Activated naive CD4-positive, alpha-beta T cell treated with Interleukin-2 at 50 U/mL for 16 hours (primary cell): ENCODE measurements at regions not wholly inside any gene's neighbourhood (a gene's known extent, or its start where the extent isn't known, plus 50 kb on each side); places are given as distances from the start of the nearest gene placed in this dataset.
"Not testable (repeated sequence)": the region's sequence is repeated elsewhere in the genome, so short reads cannot be mapped to it uniquely, and the experiment has no call there.

Source experiments
- DNase-seq: peaks from one replicate; pipeline ENCODE4 v3.0.0-alpha.2; 2020

DNA sequence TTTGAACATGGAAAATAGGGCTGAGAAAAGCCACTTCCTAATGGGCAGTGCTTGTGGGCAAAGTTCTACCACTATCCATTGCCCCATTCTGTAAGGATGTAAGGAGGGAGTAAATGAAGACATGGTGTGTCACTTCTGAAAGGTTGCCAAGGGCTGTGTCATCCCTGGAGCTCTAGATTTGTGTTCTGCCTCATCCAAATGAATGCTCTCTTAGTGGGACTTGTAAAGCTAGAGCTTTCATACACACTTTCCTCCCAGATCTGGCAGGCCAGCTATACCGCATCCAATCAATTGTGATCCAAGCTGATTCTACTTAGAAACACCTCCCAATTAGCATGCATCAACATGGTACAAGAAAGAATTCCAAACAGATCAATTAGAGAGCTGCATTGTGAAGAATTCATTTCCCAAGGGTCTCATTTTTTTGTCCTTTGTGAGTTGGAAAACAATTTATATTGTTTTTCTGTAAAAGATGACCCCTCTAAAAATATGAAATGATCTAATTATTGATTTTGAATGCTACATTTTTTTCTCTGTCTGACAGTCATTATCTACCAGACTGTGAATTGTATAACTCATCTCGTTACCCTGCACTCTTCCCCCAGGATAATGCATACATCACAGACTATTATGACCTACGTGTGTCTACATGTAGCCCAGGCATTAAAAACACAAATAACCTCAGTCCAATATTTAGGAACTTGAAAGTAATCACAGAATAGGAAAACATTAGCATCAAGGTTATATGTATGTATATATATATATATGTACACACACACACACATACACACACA lies 117.1 kb upstream of the DUSP10 start:
- DNase-seq, result no peak

DNA sequence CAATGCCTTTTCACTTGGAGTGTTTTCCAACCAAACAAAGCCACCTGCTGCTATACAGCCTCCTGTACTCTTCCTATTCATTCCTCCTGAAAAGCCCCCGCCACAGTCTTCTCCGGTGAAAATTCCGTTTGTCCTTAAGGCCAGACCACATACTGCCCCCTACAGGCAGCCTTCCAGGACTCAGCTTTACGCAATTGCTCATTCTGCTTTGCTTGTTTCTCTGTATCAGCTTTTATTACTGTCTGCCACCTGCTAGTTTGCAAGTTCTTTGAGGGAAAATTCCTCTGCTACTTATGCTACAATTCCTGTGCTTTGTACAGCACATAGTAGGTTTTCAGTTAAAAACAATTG lies 115.2 kb upstream of the DUSP10 start:
- DNase-seq, result not testable (repeated sequence)

GRCh38 chr1:221856228-221857093 lies 114.6 kb upstream of the DUSP10 start:
- no peak for DNase-seq

GRCh38 chr1:221855156-221855555 lies 113.3 kb upstream of the DUSP10 start:
- DNase-seq, result no peak

DNA sequence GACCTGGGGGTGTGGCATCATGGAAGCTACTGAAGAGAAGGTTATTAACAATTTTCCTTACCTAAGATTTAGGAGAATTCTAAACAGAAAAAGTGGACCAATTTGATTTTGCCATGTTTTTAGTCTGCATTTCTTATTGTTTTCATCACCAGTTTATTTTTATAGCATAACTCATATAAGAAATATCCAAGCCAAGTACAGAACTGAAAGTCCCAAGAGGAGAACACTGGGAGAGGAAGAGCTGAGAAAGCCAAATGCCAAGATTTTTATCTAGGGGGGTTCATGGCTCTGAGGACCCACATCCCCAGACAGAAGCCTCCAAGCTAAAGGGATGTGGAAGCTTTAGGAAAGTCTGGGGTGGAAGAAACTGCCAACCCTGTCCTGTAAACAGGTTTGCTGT lies 109.4 kb upstream of the DUSP10 start:
- no peak for DNase-seq

GRCh38 chr1:221850470-221851187 lies 108.7 kb upstream of the DUSP10 start:
- no peak for DNase-seq

DNA sequence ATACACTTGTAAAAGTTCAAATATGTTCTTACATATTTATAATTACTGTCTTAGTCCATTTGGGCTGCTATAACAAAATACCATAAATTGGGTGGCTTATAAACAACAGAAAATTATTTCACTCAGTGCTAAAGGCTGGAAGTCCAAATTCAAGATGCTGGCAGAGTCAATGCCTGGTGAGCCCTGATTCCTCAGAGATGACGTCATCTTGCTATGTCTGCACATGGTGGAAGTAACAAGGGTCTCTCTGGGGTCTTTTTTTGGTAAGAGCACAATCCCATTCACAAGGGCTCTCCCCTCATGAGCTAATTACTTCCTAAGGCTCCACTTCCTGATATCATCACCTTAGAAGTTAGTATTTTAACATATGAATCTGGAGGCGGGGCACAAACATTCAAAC lies 108.0 kb upstream of the DUSP10 start:
- DNase-seq, result no peak

GRCh38 chr1:221849110-221849509 lies 107.2 kb upstream of the DUSP10 start:
- DNase-seq, result no peak

DNA sequence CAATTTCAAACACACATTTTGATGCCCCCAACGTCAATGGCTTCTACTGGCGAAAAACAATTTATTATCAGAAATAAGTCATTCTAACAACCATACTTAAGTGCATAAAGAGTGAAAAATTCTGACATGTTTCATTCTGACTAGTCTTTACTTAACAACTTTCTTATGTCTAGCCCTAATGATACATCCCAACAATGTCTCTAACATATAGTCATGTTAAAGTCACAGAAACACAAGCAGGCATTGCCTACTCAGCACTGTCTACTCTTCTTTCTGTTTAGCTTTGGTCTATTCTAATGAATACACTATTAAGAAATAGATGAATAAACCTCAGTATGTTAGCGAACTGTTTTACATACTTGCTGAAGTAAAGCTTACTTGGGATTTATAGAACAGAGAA lies 105.8 kb upstream of the DUSP10 start:
- DNase-seq, result no peak

DNA sequence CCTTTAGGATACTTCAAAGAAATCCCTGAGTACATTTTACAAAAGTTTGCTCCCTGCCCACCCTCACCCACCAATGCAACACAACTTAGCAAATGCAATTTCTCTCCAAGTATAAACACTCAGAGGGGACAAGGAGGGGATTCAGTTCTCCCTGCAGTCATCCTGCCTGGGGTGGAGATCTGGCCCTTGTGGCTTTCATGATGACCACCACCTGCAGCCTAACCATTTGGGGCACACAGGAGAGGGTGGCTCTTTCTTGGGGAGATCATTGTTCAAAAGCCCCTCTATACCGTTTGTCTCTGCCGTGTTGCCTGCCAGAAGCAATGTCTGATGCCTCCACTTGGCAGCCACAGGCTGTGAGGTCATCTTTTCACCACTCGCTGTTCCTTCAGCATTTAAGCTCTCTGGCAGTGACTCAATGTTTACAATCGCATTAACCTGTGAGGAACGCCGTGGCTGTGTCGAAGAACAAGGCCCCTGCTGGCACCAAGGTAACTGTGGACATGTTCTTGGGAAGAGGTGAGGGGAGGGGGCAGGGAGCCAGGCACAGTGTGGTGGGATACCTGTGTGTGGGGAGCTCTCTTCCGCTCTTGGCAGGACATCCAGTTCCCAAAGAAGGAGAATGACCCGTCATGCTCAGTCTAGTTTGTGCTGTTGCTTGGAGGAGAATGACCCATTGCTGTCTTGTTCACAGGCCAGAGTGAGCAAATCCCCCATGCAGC lies 103.9 kb upstream of the DUSP10 start:
- no peak for DNase-seq

GRCh38 chr1:221841983-221842335 lies 100.1 kb upstream of the DUSP10 start:
- DNase-seq, result no peak

DNA sequence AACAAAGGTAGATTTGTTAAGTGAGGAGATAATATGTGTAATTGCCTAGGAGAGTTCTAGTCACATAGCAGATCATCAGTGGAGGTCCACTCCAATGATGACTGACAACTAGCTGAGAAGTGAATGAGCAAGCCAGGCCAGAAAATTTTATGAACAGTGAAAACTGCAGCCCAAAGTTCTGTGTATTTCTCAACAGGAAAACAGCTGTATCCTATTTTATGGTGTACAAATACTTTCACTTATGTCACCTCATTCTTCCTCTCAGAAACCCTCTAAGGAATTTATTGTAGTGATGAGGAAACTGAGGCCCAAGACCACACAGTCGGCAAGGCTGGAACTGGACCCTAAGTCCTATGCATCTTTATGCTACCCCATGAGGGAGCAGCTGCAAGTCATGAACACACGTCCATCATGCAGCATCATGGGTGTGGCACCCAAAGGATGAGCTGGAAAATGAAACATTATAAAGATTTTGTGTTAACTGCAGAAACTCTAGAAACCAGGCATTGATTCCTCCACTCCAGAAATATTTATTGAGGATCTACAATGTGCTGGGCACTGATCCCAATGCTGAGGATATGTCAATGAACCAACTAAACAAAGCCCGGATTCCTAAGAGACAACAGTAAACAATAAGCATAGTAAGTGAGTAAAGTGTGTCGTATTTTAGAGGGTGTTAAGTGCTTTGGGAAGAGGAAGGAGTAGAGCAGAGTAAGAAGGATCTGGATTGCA lies 99.5 kb upstream of the DUSP10 start:
- no peak for DNase-seq

DNA sequence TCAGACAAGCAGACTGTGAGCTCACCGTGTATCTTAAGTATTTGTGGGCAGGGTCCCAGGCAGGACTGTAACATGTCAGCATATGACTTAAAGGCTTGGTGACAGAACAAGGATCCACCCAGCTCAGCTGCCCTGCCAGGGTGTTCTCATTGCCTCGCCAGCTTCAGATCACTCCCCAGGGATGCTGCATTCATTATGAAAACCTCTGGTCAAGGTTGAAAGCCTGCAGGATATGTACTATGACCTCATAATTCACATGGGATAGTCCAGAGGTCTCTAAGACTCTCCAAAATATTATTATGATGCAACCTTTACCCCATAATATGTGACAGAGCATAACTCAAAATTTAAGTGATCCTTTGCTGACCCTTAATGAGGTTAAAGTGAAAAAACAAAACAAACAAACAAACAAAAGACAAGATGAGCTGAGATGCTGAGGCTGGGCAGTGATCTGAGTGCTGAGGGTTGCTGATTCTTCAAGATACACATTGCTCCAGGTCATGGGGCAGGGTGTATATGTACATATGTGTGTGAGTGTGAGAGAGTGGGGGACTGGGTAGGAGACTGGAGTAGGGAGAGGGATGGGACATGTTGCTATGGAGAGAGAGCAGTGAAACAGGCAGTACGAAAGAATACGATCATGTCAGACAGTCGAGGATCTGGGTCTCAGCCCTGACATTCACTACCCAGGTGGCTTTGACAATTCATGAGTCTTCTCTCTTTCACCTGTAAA lies 98.8 kb upstream of the DUSP10 start:
- no peak for DNase-seq

DNA sequence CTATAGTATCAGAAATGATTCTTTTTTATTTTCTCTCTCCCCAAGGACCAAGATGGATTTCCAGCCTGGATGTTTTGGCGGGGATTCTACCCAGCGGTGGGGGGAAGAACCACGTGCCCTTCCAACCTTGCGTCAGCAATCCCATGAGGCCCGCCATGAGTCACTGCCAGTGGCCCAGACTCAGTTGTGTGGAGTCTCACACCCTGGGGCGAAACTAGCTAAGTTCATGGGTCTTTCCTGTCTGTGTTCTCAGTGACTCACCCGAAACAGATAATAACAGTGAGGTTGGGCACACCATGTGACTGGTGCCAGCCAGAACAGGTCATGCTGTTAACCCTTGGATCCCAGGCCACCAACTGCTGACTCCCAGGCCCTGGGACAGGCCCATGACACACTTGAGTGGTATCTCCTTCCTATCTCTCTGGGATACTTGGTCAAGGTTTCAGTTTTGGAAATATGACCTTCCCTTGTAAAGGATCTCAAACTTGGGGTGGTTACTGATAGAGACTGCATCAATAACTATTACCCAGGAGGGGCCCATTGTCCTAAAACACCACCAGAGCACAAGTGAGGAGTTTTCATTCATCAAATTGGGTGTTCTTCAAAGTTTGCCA lies 98.0 kb upstream of the DUSP10 start:
- DNase-seq, result peak; percentile 85

- no peak for DNase-seq
Measured at GRCh38 chr1:221839321-221839720, 97.4 kb upstream of the DUSP10 start.

DNA sequence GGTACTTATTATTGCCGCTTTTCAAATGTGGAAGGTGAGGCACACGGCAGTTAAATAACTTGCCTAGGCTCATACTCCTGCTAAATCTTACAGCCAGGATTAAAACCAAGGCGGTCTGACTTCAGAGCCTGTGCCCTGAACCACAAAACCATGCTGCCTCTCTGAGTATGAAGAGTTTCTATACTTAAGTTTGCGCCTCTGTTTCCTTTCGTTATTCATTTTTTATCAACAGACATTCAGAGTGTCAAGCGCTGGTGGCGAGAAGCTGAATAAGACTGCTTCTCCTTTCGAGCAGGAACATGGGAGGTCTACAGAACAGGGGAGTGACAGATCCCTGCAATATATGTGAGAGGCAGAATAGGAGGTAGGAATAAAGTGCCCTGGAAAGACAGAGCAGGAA lies 96.0 kb upstream of the DUSP10 start:
- DNase-seq, result peak; percentile 29

DNA sequence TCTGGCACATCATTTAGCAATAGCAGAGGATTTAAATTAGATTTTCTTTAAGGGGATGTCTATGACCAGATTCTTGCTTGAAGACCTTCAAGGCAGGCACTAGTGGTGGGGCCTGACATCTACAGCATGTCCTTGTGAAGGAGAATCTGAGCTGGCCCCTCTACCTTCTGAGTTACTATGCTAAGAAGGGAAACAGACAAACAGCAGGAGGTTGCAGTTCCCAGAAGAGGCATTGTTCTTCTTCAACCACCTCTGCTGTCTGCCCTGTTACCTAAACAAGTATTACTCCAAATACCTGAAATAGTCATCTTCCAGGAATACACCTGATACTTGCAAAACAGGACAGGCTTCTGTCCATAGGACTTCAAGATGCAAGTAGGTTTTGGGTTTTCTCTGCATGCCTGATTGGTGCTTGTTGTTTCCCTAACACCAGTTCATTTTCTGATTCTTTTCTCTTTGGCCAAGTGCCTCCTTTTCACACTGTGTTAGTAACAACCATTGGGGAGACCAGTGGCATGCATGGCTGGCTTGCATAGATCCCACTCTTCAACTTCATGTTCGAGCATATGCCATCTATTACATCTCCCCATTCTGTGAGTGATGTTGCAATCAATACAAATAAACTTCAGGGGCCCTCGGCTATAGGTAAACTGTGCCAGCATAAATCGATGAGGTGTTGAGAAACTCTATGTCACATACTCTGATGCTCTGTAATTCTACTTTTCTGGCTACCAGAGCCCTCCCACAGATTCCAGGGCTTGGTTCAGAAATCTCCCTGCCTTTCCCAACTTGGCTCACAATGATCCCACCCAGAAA lies 93.0 kb upstream of the DUSP10 start:
- no peak for DNase-seq

GRCh38 chr1:221832617-221833016 lies 90.7 kb upstream of the DUSP10 start:
- DNase-seq, result no peak

DNA sequence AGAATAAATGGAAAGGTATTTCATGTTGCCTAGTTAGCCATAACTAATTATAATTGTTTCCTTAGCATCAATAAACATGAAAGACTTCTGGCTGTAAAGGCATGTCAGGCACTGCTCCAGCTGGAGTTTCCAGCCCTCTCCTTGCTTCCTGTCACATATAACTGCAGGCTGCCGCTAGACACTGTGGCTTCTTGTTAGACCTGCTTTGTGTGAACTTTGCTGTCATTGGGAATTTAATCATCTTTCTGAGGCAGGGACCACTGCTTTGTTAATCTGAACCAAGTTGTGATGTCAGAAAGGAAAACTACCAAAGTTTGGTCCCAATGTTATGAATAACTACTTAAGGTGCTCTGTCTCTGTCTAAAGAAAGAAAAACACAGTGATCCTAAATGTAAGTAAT lies 90.3 kb upstream of the DUSP10 start:
- DNase-seq, result no peak

GRCh38 chr1:221829327-221830015 lies 87.6 kb upstream of the DUSP10 start:
- peak; percentile 71 for DNase-seq
